Liver (tissue), 3 donors: ENCODE measurements at regions not wholly inside any gene's neighbourhood (a gene's known extent, or its start where the extent isn't known, plus 50 kb on each side); places are given as distances from the start of the nearest gene placed in this dataset.

Experiments
- CTCF ChIP-seq: fragments of 150-350 bp; IDR thresholded peaks from 2 replicates; pipeline ENCODE4 v1.5.1; 2017; ENCODE audit warnings: improper control_type of control experiment, low read depth, low read length; ENCODE audit not compliant: missing input control
- EGR1 ChIP-seq, 2 donors: IDR thresholded peaks; 2 replicates each; pipeline ENCODE4 v1.6.1; 2016 to 2018; ENCODE audit warnings: antibody characterized with exemption in 2 of 2, low read depth in 2 of 2
- JUND ChIP-seq, 2 donors: IDR thresholded peaks; 2 replicates each; pipeline ENCODE4 v1.6.1; 2016; ENCODE audit warnings: antibody characterized with exemption in 2 of 2
- NR2F2 ChIP-seq: IDR thresholded peaks from 2 replicates; pipeline ENCODE4 v1.6.1; 2016; ENCODE audit warnings: antibody characterized with exemption
- REST ChIP-seq: IDR thresholded peaks from 2 replicates; pipeline ENCODE4 v1.6.1; 2016; ENCODE audit warnings: antibody characterized with exemption, mild to moderate bottlenecking
- YY1 ChIP-seq: IDR thresholded peaks from 2 replicates; pipeline ENCODE4 v1.6.1; 2016; ENCODE audit warnings: antibody characterized with exemption, mild to moderate bottlenecking
- donor health status: healthy.
- donor health status: healthy.

GRCh38 chr9:2271426-2271825, 256.3 kb downstream of the SMARCA2 start:
- TF ChIP-seq NR2F2 (no peak), CTCF (no peak), REST (no peak), JUND (IDR thresholded peaks at IDR 0.05) (no peak), YY1 (no peak), EGR1 (IDR thresholded peaks at IDR 0.05; ENCODE audit: low read depth in 2 of 2) (no peak)
